ENCODE measurements at regions not wholly inside any gene's neighbourhood (a gene's known extent, or its start where the extent isn't known, plus 50 kb on each side); places are given as distances from the start of the nearest gene placed in this dataset.
A peak's percentile ranks its signal among the peaks of the same experiment; 100 is the strongest.

GRCh38 chr5:19044311-19044710, 943.7 kb downstream of the CDH18 start:
- H3K4me2 ChIP-seq, result peak overlapping the region; percentile 43
- no peak for TF ChIP-seq CTCF (conservative IDR thresholded peaks at IDR 0.05; ENCODE audit: low read depth, low read length)
- H2AFZ ChIP-seq (ENCODE audit: low read depth), result peak overlapping the region; percentile 51
- H4K20me1 ChIP-seq (ENCODE audit: insufficient read depth), result no peaks in the 10 kb centered on the region
- no peak overlapping the region for H3K9ac ChIP-seq
- no peaks in the 10 kb centered on the region for H3K36me3 ChIP-seq (ENCODE audit: insufficient read depth)
- no peak overlapping the region for H3K4me3 ChIP-seq (IDR thresholded peaks at IDR 0.05; ENCODE audit: insufficient read depth, low read depth, low read length)
- no peaks in the 10 kb centered on the region for H3K27me3 ChIP-seq (ENCODE audit: insufficient read depth, low read depth)
- no peaks in the 10 kb centered on the region for H3K79me2 ChIP-seq (ENCODE audit: insufficient read depth, low read depth)
- H3K27ac ChIP-seq, result peak overlapping the region; percentile 32; the same call in 1 of the 2 replicates
- H3K4me1 ChIP-seq (ENCODE audit: low read depth, poor library complexity, severe bottlenecking), result peaks cover 57% of the 10 kb centered on the region

- H3K9ac ChIP-seq, result no peak overlapping the region
- TF ChIP-seq CTCF (conservative IDR thresholded peaks at IDR 0.05; ENCODE audit: low read depth, low read length), result no peak
- H3K27me3 ChIP-seq (ENCODE audit: insufficient read depth, low read depth), result no peaks in the 10 kb centered on the region
- H3K4me3 ChIP-seq (IDR thresholded peaks at IDR 0.05; ENCODE audit: insufficient read depth, low read depth, low read length), result no peak overlapping the region
- peak overlapping the region; percentile 51; the same call in 1 of the 2 replicates for H2AFZ ChIP-seq (ENCODE audit: low read depth)
- H3K4me1 ChIP-seq (ENCODE audit: low read depth, poor library complexity, severe bottlenecking), result peaks cover 56% of the 10 kb centered on the region
- no peaks in the 10 kb centered on the region for H3K79me2 ChIP-seq (ENCODE audit: insufficient read depth, low read depth)
- H4K20me1 ChIP-seq (ENCODE audit: insufficient read depth), result no peaks in the 10 kb centered on the region
- H3K27ac ChIP-seq, result peak overlapping the region; percentile 32
- peak overlapping the region; percentile 43 for H3K4me2 ChIP-seq
- no peaks in the 10 kb centered on the region for H3K36me3 ChIP-seq (ENCODE audit: insufficient read depth)
Measured at GRCh38 chr5:19044931-19045695, 942.9 kb downstream of the CDH18 start.

- no peak overlapping the region for H3K4me3 ChIP-seq (IDR thresholded peaks at IDR 0.05; ENCODE audit: insufficient read depth, low read depth, low read length)
- no peak overlapping the region for H3K4me2 ChIP-seq
- peaks cover 35% of the 10 kb centered on the region for H3K4me1 ChIP-seq (ENCODE audit: low read depth, poor library complexity, severe bottlenecking)
- no peaks in the 10 kb centered on the region for H3K36me3 ChIP-seq (ENCODE audit: insufficient read depth)
- no peak overlapping the region for H2AFZ ChIP-seq (ENCODE audit: low read depth)
- H3K27ac ChIP-seq, result no peak overlapping the region
- no peaks in the 10 kb centered on the region for H3K27me3 ChIP-seq (ENCODE audit: insufficient read depth, low read depth)
- H3K79me2 ChIP-seq (ENCODE audit: insufficient read depth, low read depth), result no peaks in the 10 kb centered on the region
- no peaks in the 10 kb centered on the region for H4K20me1 ChIP-seq (ENCODE audit: insufficient read depth)
- TF ChIP-seq CTCF (conservative IDR thresholded peaks at IDR 0.05; ENCODE audit: low read depth, low read length), result no peak
- no peak overlapping the region for H3K9ac ChIP-seq
Measured at GRCh38 chr5:19047277-19047676, 940.7 kb downstream of the CDH18 start.

- no peak overlapping the region for H2AFZ ChIP-seq (ENCODE audit: low read depth)
Measured at GRCh38 chr5:19048726-19049125, 939.3 kb downstream of the CDH18 start.

More at GRCh38 chr5:19048726-19049125, 939.3 kb downstream of the CDH18 start:
- Histone ChIP-seq H3K27me3 (ENCODE audit: insufficient read depth, low read depth) (no peaks in the 10 kb centered on the region), H4K20me1 (ENCODE audit: insufficient read depth) (no peaks in the 10 kb centered on the region), H3K9ac (no peak overlapping the region), H3K4me1 (ENCODE audit: low read depth, poor library complexity, severe bottlenecking) (peaks cover 22% of the 10 kb centered on the region), H3K4me2 (no peak overlapping the region), H3K27ac (no peak overlapping the region), H3K4me3 (IDR thresholded peaks at IDR 0.05; ENCODE audit: insufficient read depth, low read depth, low read length) (no peak overlapping the region), H3K36me3 (ENCODE audit: insufficient read depth) (no peaks in the 10 kb centered on the region), H3K79me2 (ENCODE audit: insufficient read depth, low read depth) (no peaks in the 10 kb centered on the region)
- TF ChIP-seq CTCF (conservative IDR thresholded peaks at IDR 0.05; ENCODE audit: low read depth, low read length), result no peak
